Astrocyte of the hippocampus (primary cell): ENCODE measurements at regions not wholly inside any gene's neighbourhood (a gene's known extent, or its start where the extent isn't known, plus 50 kb on each side); places are given as distances from the start of the nearest gene placed in this dataset.
"Not testable (repeated sequence)": the region's sequence is repeated elsewhere in the genome, so short reads cannot be mapped to it uniquely, and the experiment has no call there.

Experiments used
- DNase-seq: peaks from one replicate; pipeline ENCODE4 v3.0.0; 2011; ENCODE audit warnings: low read depth, low spot score

DNA sequence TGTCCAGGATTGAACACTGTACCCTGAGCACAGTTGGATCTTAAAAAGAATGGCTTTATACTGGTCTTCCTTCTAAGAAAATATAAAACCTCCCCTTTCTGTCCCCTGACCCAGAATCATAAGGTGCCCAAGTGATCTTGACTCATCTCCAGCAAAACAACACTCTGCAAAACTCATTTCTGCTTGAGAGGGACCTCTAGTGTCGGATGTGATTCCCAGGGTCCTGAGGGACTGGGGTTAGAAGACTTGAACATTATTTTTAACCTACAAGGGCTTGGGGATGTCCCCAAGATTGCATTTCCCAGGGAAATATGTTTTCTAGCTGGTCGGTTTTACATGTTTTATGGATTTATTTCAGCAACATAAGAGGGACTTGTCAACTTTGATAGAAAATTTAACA lies 1318.5 kb upstream of the CELF4 start:
- no peak for DNase-seq

- DNase-seq: no peak
Measured at GRCh38 chr18:38883111-38883510, 1317.5 kb upstream of the CELF4 start.

DNA sequence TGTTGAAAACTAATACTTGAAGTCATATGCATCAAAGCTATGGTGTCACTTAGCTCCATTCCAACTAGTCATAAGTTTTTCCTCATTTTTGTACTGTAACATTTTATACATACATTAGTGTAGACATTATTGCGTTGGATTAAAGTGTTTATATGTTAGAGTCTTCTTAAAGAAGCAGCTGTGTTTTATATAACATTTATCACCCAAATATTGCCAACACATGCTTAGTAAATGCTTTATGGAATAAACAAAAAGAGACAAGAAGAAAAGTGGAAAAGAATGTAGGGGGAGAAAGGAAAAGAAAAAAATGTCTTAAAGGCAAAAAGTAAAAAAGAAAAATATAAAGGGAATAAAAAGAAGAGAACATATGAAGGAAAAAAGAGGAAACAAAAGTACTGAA lies 1314.3 kb upstream of the CELF4 start:
- no peak for DNase-seq

GRCh38 chr18:38872342-38872741 lies 1306.7 kb upstream of the CELF4 start:
- no peak for DNase-seq

DNA sequence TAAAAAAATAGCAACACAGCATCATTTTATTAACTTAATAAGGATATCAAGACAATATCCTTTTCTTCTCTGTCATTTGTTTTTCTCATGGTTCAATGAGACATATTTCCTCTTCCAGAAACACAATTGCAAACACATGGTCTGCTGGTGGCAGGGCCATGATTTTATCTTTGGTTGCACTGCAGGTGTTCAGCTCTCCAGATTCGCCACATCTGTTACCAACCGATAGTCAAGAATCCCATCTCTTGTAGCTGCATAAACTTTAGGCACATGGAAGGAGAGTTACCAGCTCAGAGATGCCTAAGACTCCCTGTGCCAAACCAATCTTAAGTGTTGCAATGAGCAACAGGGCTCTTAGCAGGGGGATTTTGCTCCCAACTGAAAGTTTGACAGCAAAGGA lies 1303.2 kb upstream of the CELF4 start:
- DNase-seq: no peak

DNA sequence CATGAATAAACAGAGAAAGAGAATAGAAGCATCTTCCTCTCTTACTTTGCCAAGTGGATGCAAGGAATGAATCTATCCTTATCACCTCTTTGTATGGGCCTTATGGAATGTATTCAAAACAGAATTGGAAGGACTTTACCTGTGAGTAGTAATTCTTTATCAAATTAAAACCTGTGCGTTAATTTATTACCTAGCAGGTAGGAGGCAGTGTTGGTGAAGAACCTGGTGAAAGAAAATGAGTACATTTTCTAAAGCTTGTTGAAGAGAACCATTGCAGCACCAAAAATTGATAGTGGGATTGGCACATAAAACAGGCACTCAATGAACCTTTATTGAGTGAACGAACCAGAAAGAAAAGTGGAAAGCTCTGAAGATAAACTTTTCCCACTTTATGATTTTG lies 1302.1 kb upstream of the CELF4 start:
- DNase-seq: no peak

- DNase-seq: no peak
Measured at GRCh38 chr18:38851526-38851925, 1285.9 kb upstream of the CELF4 start.

DNA sequence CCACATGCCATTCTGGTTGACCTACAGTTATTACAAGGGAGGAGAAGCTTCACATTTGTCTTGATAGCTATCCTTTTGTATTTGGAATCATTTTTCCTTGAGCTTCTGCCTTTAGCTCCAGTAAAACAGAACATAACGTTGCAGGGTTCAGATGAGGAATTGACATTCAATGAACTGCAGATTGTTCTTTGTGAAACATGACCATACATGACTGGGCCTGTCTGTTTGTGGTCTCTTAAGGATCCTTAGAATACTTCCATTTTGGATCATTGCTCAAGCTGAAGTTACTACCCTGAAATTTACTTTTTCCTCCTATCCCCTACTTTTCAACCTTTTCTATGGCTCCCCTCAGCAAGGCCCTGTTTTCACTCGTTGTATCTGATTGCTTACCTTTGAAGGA lies 1281.7 kb upstream of the CELF4 start:
- DNase-seq: no peak

- DNase-seq: no peak
Measured at GRCh38 chr18:38843291-38843690, 1277.7 kb upstream of the CELF4 start.

DNA sequence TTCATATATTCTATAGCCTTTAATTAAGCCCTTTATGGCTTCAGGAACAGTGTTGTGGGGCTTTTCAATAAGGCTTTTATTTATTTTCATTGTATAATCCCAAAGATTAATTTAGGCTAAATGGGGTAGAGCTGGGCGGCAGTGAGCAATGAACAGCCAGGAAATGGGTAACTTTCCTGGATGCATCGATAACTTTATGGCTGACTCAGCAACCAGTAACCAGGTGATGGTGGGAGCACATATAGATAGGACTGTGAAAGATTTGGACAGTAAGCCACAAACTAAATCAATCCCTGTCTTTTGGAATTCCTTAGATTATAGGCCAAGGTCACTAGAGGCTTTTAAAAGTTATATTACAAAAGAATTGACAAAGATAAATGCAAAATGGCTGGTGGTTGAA lies 1260.6 kb upstream of the CELF4 start:
- no peak for DNase-seq

GRCh38 chr18:38811209-38811608 lies 1245.6 kb upstream of the CELF4 start:
- DNase-seq: no peak

GRCh38 chr18:38810789-38811188 lies 1245.2 kb upstream of the CELF4 start:
- DNase-seq: no peak

DNA sequence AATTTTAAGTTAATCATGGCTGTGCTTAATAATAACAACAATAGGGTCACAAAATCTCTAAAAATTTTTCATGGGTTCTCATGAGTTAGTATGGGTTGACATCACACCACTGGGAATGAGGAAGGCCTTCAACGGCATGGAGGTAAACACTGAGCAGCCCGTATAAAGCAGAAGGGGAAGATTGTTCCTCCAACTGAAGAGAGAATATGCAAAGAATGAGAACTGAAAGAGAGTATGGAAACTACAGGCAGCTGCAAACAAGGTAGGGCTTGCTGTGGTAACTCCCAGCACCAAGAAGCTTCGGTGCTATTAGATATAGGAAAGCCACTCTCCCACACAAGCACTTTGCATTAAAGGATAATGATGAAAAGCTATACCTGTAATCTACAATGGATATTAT lies 1242.3 kb upstream of the CELF4 start:
- DNase-seq: no peak

GRCh38 chr18:38805256-38805655 lies 1239.7 kb upstream of the CELF4 start:
- no peak for DNase-seq

GRCh38 chr18:38801640-38802039 lies 1236.0 kb upstream of the CELF4 start:
- no peak for DNase-seq

- no peak for DNase-seq
Measured at GRCh38 chr18:38796762-38797161, 1231.2 kb upstream of the CELF4 start.

DNA sequence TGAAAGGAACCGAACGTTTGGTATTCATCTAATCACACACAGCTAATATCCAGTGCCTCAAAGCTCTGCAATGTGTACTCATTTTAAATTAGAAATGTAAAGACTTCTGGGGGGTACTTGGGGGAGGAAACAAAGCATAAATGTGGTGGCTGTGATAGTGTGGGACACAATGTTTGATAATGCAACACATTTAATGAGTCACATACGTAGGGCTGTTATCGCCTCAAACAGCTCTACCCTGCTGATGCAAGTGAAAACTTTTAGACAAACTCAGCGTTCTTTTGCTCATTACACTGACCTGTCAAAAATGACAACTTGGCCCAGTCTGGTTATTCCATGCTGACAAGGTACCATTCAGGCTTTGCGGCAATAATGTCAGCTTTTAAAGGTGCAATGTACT lies 1227.1 kb upstream of the CELF4 start:
- no peak for DNase-seq

DNA sequence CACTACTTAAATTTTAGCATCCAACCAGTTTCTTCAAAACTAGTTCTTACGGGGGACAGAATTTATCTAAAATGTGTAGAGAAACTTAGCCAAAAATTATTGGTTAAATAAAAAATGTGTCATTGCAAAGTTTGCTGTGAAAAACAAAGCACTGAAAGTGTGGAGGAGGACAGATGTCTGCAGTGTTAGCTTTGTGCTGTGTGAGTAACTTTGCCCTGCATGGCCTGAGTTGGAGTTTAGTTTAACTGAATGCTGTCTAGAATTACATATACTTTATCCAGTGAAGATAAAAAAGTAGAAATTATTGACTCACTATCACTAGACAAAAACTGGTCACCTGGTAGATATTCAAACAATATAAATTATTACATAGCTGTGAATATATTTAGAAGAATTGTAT lies 1225.2 kb upstream of the CELF4 start:
- no peak for DNase-seq

- DNase-seq: no peak
Measured at GRCh38 chr18:38790303-38790702, 1224.7 kb upstream of the CELF4 start.

DNA sequence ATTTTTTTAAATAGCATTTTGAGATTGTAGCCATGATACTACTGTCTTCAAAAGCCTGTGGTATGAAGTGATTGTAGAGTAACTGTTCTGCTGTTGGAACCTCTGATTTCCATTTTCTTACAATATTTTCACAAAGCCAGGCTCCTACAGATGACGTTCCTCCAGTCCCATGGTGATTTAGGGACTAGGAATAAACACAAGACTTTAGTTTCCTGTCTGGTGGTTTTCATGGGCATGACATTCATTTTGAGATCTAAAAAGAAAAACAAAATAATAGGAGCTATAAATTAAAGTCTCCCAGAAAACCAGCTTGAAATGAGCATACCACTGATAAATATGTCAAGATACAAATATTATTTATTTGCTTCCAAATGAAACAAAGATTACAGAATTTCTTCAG lies 1223.5 kb upstream of the CELF4 start:
- no peak for DNase-seq

DNA sequence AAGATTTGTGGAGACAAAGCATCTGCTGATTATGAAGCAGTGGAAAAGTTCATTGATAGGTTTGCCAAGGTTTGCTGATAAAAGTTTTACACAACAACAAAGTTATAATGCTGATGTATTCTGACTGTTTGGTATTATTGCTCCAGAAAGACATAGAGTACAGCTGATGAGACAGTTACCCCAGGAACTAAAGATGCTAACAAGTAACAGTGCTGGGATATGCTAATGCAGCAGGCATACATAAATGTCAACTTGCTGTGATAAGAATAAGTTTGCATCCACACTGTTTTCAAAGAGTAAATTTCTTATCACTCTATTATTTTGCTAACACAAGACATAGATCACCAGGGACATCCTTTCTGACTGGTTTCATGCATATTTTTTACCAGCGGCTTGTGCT lies 1221.3 kb upstream of the CELF4 start:
- DNase-seq: no peak

- DNase-seq: not testable (repeated sequence)
Measured at GRCh38 chr18:38771620-38772019, 1206.0 kb upstream of the CELF4 start.

DNA sequence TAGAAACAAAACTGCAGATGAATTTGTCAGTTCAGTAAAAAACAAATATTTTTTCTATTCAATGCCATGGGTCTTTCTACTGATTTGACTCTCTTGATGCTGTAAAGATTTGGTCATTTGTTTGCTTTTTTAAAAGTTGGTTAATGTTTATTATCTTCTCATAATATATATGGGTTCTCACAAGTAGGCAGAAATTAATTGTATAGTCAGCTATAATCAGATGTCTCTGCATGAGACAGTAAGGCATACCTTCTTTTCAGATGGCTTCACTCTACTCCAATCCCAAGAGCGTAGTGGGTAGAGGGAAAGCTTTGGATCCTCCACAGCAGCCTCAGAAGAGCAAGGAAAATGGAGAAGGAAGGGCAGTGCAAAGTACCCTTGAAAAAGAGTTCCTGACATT lies 1202.9 kb upstream of the CELF4 start:
- DNase-seq: no peak

GRCh38 chr18:38759457-38759856 lies 1193.9 kb upstream of the CELF4 start:
- DNase-seq: no peak

DNA sequence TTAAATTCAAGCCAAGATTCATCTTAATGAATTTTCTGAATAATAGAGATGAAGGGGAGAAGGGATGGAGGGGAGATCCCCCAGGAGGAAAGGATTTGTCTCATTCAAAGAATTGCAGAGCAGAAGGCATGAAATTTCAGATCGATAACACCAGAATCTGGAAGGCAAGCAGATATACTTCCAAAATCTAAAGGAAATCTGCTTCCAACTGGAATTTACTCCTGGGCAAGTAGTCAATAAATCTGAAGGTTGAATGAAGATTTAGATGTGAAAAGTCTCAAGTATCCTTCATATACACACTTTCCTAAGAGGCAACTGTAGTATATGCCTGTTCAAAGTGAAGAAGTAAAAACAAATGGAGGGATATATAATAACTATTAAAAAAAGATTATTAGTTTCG lies 1190.8 kb upstream of the CELF4 start:
- DNase-seq: no peak
